ENCODE measurements at regions not wholly inside any gene's neighbourhood (a gene's known extent, or its start where the extent isn't known, plus 50 kb on each side); places are given as distances from the start of the nearest gene placed in this dataset.

GRCh38 chr10:61278556-61278955 is 174.6 kb downstream of the TMEM26 start:
- TF ChIP-seq CTCF (optimal IDR thresholded peaks at IDR 0.05 in 1 of 3, IDR thresholded peaks at IDR 0.05 in 1 of 3, conservative IDR thresholded peaks at IDR 0.05 in 1 of 3; ENCODE audit: extremely low read depth in 1 of 3, insufficient read depth in 2 of 3, low read length in 3 of 3) (no peak), EZH2 (IDR thresholded peaks at IDR 0.05; ENCODE audit: low read length) (no peak)

All from keratinocyte (primary cell).